PC-9 (cell line): ENCODE measurements at regions not wholly inside any gene's neighbourhood (a gene's known extent, or its start where the extent isn't known, plus 50 kb on each side); places are given as distances from the start of the nearest gene placed in this dataset.

Experiments used
- EZH2 ChIP-seq: fragments of 200-600 bp; sonication (generic); IDR thresholded peaks from 2 replicates; pipeline ENCODE4 v1.8.0; 2017; ENCODE audit warnings: antibody characterized with exemption, low read depth
- TF ChIP-seq, protein P1 (sequence below): fragments of 200-600 bp; sonication (generic); conservative IDR thresholded peaks from 2 replicates; pipeline ENCODE4 v1.6.1; 2017; ENCODE audit warnings: mixed run types, antibody characterized with exemption, mild to moderate bottlenecking, moderate library complexity

DNA sequence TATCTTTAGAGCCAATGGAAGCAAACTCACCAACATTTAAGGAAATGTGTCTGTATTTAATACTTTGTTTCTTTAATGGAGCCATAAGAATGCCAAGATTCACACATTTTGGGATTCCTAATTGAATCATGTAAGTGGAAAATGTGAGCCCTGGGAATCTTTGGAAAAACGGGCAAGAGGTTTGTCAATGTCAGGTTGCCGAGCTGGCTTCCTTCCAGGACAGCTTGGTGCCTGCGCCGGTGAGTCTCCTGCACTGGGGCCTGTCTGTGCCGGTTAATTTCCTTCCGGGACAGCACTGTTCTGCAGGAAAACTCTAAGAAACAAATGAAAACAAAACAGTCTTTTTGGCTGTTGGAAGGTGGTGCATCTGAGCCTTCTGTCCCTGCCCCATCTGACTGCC, 210.6 kb downstream of the HAPSTR1 start:
- TF ChIP-seq, protein P1, sequence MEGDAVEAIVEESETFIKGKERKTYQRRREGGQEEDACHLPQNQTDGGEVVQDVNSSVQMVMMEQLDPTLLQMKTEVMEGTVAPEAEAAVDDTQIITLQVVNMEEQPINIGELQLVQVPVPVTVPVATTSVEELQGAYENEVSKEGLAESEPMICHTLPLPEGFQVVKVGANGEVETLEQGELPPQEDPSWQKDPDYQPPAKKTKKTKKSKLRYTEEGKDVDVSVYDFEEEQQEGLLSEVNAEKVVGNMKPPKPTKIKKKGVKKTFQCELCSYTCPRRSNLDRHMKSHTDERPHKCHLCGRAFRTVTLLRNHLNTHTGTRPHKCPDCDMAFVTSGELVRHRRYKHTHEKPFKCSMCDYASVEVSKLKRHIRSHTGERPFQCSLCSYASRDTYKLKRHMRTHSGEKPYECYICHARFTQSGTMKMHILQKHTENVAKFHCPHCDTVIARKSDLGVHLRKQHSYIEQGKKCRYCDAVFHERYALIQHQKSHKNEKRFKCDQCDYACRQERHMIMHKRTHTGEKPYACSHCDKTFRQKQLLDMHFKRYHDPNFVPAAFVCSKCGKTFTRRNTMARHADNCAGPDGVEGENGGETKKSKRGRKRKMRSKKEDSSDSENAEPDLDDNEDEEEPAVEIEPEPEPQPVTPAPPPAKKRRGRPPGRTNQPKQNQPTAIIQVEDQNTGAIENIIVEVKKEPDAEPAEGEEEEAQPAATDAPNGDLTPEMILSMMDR, result no peak
- no peak for TF ChIP-seq EZH2
